ENCODE measurements at regions not wholly inside any gene's neighbourhood (a gene's known extent, or its start where the extent isn't known, plus 50 kb on each side); places are given as distances from the start of the nearest gene placed in this dataset.

DNA sequence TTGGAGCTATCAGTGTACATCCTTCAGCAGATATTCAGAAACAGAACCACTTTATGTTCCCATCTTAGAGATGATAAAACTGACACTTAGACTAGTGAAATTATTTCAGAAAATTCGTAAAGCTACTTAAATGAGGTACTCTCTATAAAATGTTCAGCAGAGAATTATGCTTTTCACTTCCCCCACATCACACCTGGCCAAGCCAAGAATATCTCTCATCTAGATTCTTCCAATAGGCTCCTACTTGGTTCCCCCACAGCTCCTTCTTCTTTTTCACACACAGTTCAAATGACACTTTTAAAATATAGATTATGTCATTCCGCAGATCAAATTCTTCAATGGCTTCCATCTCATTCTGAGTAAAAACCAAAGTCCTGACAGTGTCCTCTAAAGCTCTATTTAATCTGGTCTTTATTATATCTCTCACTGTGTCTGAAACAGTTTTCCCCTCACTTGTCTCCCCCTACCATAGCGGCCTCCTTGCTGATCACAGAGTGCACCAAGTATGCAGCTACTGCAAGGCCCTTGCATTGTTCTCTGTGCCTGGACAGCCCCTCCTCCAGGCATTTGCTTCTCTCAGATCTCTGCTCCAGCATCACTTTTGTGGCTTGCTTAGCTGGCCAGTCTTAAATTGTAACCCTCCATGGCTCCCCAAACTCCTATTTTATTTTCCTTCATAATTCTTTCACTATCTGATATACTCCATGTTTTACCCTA is 736.8 kb upstream of the USP15 start:
- ChIA-PET CTCF (no interaction called here), POLR2A (no interaction called here)
- no peak overlapping the region for H3K27ac Mint-ChIP-seq

DNA sequence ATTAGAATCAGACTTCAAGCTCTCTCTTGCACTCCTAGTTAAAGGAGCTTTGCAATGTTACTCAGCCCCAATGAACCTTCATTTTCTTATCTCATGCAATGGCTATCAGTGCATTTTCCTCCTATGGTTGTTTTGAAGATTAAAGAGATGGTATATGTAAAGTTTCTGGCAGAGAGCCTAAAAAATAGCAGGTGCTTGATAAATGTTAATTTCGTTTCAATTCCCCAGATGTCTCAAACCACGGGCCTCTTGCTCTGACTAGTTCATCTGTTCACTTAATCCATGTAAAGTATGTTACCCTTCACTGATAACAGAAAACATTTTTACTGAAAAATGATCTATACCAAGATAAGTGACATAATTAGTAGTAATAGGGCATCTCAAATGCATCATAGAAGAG is 735.4 kb upstream of the USP15 start:
- no peak overlapping the region for H3K27ac ChIP-seq (ENCODE audit: low read depth in 1 of 2, low read length in 2 of 2)
- ChIA-PET CTCF (no interaction called here), POLR2A (no interaction called here)
- ATAC-seq (ENCODE audit: poor library complexity) (no peak), DNase-seq (no peak)
- TF ChIP-seq, protein P1, sequence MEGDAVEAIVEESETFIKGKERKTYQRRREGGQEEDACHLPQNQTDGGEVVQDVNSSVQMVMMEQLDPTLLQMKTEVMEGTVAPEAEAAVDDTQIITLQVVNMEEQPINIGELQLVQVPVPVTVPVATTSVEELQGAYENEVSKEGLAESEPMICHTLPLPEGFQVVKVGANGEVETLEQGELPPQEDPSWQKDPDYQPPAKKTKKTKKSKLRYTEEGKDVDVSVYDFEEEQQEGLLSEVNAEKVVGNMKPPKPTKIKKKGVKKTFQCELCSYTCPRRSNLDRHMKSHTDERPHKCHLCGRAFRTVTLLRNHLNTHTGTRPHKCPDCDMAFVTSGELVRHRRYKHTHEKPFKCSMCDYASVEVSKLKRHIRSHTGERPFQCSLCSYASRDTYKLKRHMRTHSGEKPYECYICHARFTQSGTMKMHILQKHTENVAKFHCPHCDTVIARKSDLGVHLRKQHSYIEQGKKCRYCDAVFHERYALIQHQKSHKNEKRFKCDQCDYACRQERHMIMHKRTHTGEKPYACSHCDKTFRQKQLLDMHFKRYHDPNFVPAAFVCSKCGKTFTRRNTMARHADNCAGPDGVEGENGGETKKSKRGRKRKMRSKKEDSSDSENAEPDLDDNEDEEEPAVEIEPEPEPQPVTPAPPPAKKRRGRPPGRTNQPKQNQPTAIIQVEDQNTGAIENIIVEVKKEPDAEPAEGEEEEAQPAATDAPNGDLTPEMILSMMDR (IDR thresholded peaks at IDR 0.05) = no peak
- H3K4me1 ChIP-seq (ENCODE audit: insufficient read depth, low read length) = no peaks in the 10 kb centered on the region
- H3K27me3 Mint-ChIP-seq = no peaks in the 10 kb centered on the region
- intact Hi-C loops (cut with DNase I, micrococcal nuclease) = no loop called here
- no peaks in the 10 kb centered on the region for H3K27me3 ChIP-seq (ENCODE audit: control insufficient read depth in 1 of 2, insufficient read depth in 2 of 2, low read length in 2 of 2)
- no peak overlapping the region for H3K27ac Mint-ChIP-seq
- no peaks in the 10 kb centered on the region for H3K36me3 Mint-ChIP-seq (ENCODE audit: low read depth)
- H3K9me3 Mint-ChIP-seq = peaks cover 5% of the 10 kb centered on the region
- no peak overlapping the region for H3K4me3 ChIP-seq (ENCODE audit: low read length)
- no peaks in the 10 kb centered on the region for H3K36me3 ChIP-seq (ENCODE audit: insufficient read depth, low read length)
- H3K4me3 Mint-ChIP-seq = no peak overlapping the region
- H3K4me1 Mint-ChIP-seq (ENCODE audit: low read depth) = no peaks in the 10 kb centered on the region
- peaks cover 0 to 4% of the 10 kb centered on the region in 2 experiments for H3K9me3 ChIP-seq (ENCODE audit: control insufficient read depth in 1 of 2, insufficient read depth in 1 of 2, low read length in 2 of 2)

More for the DNA sequence above, 736.8 kb upstream of the USP15 start:
- Histone ChIP-seq H3K9me3 (ENCODE audit: control insufficient read depth in 1 of 2, insufficient read depth in 1 of 2, low read length in 2 of 2) (peaks cover 0 to 4% of the 10 kb centered on the region in 2 experiments), H3K4me3 (ENCODE audit: low read length) (no peak overlapping the region), H3K4me1 (ENCODE audit: insufficient read depth, low read length) (no peaks in the 10 kb centered on the region), H3K27me3 (ENCODE audit: control insufficient read depth in 1 of 2, insufficient read depth in 2 of 2, low read length in 2 of 2) (no peaks in the 10 kb centered on the region), H3K27ac (ENCODE audit: low read depth in 1 of 2, low read length in 2 of 2) (no peak overlapping the region), H3K36me3 (ENCODE audit: insufficient read depth, low read length) (no peaks in the 10 kb centered on the region)
- peaks cover 5% of the 10 kb centered on the region for H3K9me3 Mint-ChIP-seq
- ATAC-seq (ENCODE audit: poor library complexity) (no peak), DNase-seq (no peak)
- H3K4me3 Mint-ChIP-seq = no peak overlapping the region
- no peaks in the 10 kb centered on the region for H3K36me3 Mint-ChIP-seq (ENCODE audit: low read depth)
- H3K4me1 Mint-ChIP-seq (ENCODE audit: low read depth) = no peaks in the 10 kb centered on the region
- TF ChIP-seq, protein P1 (IDR thresholded peaks at IDR 0.05) = no peak
- intact Hi-C loops (cut with DNase I, micrococcal nuclease) = no loop called here
- no peaks in the 10 kb centered on the region for H3K27me3 Mint-ChIP-seq

DNA sequence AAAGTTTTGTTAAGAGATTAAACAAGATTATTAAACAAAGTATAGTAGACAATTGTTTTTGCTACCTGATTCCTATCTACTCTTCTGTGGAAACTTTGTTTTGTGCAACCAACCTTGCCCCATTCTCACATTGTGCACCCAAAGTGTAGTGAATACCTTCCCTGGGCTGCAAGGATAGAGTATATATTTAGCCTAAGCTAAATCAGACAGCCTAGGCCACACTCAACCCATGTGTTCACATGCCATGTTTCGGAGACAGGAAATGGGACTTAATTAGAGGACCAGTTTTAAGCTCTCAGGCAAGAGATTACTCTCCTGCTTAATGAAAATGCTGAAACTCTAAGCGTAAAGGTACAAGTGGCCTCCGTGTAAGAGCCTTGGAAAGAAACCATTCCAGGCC is 734.9 kb upstream of the USP15 start:
- Histone ChIP-seq H3K4me1 (ENCODE audit: insufficient read depth, low read length) (no peaks in the 10 kb centered on the region), H3K4me3 (ENCODE audit: low read length) (no peak overlapping the region), H3K9me3 (ENCODE audit: control insufficient read depth in 1 of 2, insufficient read depth in 1 of 2, low read length in 2 of 2) (peaks cover 0 to 4% of the 10 kb centered on the region in 2 experiments), H3K36me3 (ENCODE audit: insufficient read depth, low read length) (no peaks in the 10 kb centered on the region), H3K27me3 (ENCODE audit: control insufficient read depth in 1 of 2, insufficient read depth in 2 of 2, low read length in 2 of 2) (no peaks in the 10 kb centered on the region), H3K27ac (ENCODE audit: low read depth in 1 of 2, low read length in 2 of 2) (no peak overlapping the region)
- Mint-ChIP-seq H3K4me1 (ENCODE audit: low read depth) (no peaks in the 10 kb centered on the region), H3K36me3 (ENCODE audit: low read depth) (no peaks in the 10 kb centered on the region), H3K27me3 (no peaks in the 10 kb centered on the region), H3K4me3 (no peak overlapping the region), H3K27ac (no peak overlapping the region), H3K9me3 (peaks cover 7% of the 10 kb centered on the region)
- ATAC-seq (ENCODE audit: poor library complexity) (no peak), DNase-seq (no peak)
- ChIA-PET POLR2A (no interaction called here), CTCF (no interaction called here)
- intact Hi-C loops (cut with DNase I, micrococcal nuclease) = no loop called here
- TF ChIP-seq, protein P1 (IDR thresholded peaks at IDR 0.05) = no peak
